Endothelial cell of umbilical vein (primary cell): ENCODE measurements at regions not wholly inside any gene's neighbourhood (a gene's known extent, or its start where the extent isn't known, plus 50 kb on each side); places are given as distances from the start of the nearest gene placed in this dataset.

Experiments used
- BruUV-seq: library from RNA; stranded (reverse); fragments of 400-500 nt; replicated peaks from 2 replicates; lab custom pipeline; 2021; lab: Mats Ljungman, UMichigan
- CTCF ChIA-PET: fragments of 300-600, 350-600 bp; sonication (Branson Sonifier 250); formaldehyde crosslinking; loops from one replicate; lab custom pipeline; 2021; ENCODE audit warnings: antibody characterized with exemption, inconsistent platforms; lab: Charles Lee
- POLR2A ChIA-PET: fragments of 300-600, 350-600 bp; sonication (Branson Sonifier 250); formaldehyde crosslinking; loops from one replicate; lab custom pipeline; 2021; ENCODE audit warnings: antibody characterized with exemption, inconsistent platforms; lab: Charles Lee
- DNase-seq: peaks from one replicate; pipeline ENCODE4 v3.0.0-alpha.2; 2011; ENCODE audit warnings: low read depth, low spot score
- FAIRE-seq: peaks from 2 replicates; lab custom pipeline; 2011; peaks lifted over from hg19 to GRCh38; lab: Jason Lieb, UNC
- H2AFZ ChIP-seq: 2 replicates; pipeline ENCODE4 v1.6.0; 2012; ENCODE audit warnings: low read depth, low read length, control low read depth, inconsistent platforms
- H3K27ac ChIP-seq: 2 replicates; pipeline ENCODE4 v1.5.1; 2011; ENCODE audit warnings: low read depth, mild to moderate bottlenecking, control low read depth, low read length, moderate library complexity; ENCODE audit not compliant: insufficient read depth
- H3K27me3 ChIP-seq, 2 experiments: 2 replicates each; pipeline versions ENCODE4 v1.6.0 to v1.6.1; 2011; ENCODE audit warnings: low read length in 2 of 2, mixed read lengths in 1 of 2; ENCODE audit not compliant: control insufficient read depth in 2 of 2, insufficient read depth in 2 of 2
- H3K36me3 ChIP-seq, 2 experiments: 2 replicates in 1 of 2; 3 replicates in 1 of 2; pipeline ENCODE4 v1.5.1; 2011; ENCODE audit warnings: low read length in 2 of 2, mild to moderate bottlenecking in 1 of 2, moderate library complexity in 1 of 2; ENCODE audit not compliant: control insufficient read depth in 2 of 2, insufficient read depth in 2 of 2; ENCODE audit errors: extremely low read depth in 1 of 2
- H3K4me1 ChIP-seq: 3 replicates; pipeline ENCODE4 v1.5.1; 2011; ENCODE audit warnings: mild to moderate bottlenecking, low read length; ENCODE audit not compliant: control insufficient read depth, insufficient read depth; ENCODE audit errors: extremely low read depth
- H3K4me2 ChIP-seq: 2 replicates; pipeline ENCODE4 v1.6.1; 2011; ENCODE audit warnings: low read length, control low read depth, mixed read lengths; ENCODE audit not compliant: insufficient read depth
- H3K4me3 ChIP-seq, 3 experiments: fragments of 200-600 bp in 1 of 3; sonication (generic), shearing (Covaris generic) in 1 of 3; replicated peaks in 1 of 3; 2 replicates each; pipeline ENCODE4 v1.5.1; 2011 to 2016; ENCODE audit warnings: control low read depth in 3 of 3, low read length in 3 of 3, mild to moderate bottlenecking in 2 of 3, inconsistent platforms in 1 of 3, low read depth in 1 of 3, moderate library complexity in 1 of 3; ENCODE audit not compliant: insufficient read depth in 1 of 3
- H3K79me2 ChIP-seq: 2 replicates; pipeline ENCODE4 v1.6.0; 2012; ENCODE audit warnings: low read length, inconsistent platforms; ENCODE audit not compliant: control insufficient read depth, insufficient read depth
- H3K9ac ChIP-seq: replicated peaks from 2 replicates; pipeline ENCODE3; 2011; ENCODE audit warnings: low read length, control low read depth; ENCODE audit not compliant: insufficient read depth; ENCODE audit errors: extremely low read depth
- H3K9me1 ChIP-seq: replicated peaks from 3 replicates; pipeline ENCODE4 v1.6.0; 2011; ENCODE audit warnings: mild to moderate bottlenecking, low read length; ENCODE audit not compliant: control insufficient read depth, insufficient read depth; ENCODE audit errors: extremely low read depth
- H3K9me3 ChIP-seq: replicated peaks from 2 replicates; pipeline ENCODE4 v1.5.1; 2012; ENCODE audit warnings: low read length, inconsistent platforms; ENCODE audit not compliant: control insufficient read depth, insufficient read depth
- H4K20me1 ChIP-seq: replicated peaks from 2 replicates; pipeline ENCODE3; 2011; ENCODE audit warnings: mild to moderate bottlenecking, low read length; ENCODE audit not compliant: control insufficient read depth, insufficient read depth; ENCODE audit errors: extremely low read depth
- EZH2 ChIP-seq: IDR thresholded peaks from 2 replicates; pipeline ENCODE4 v1.6.1; 2012; ENCODE audit warnings: borderline replicate concordance, low read depth, mild to moderate bottlenecking, moderate library complexity, low read length, inconsistent platforms; ENCODE audit not compliant: severe bottlenecking
- FOS ChIP-seq: IDR thresholded peaks from 2 replicates; pipeline ENCODE4 v1.6.1; 2011; ENCODE audit warnings: mild to moderate bottlenecking, low read length, moderate library complexity, borderline replicate concordance; ENCODE audit not compliant: insufficient read depth
- GATA2 ChIP-seq: IDR thresholded peaks from 2 replicates; pipeline ENCODE4 v1.7.0; 2011; ENCODE audit warnings: low read depth, mild to moderate bottlenecking, moderate library complexity, mixed read lengths, low read length; ENCODE audit not compliant: insufficient read length, insufficient read depth
- JUN ChIP-seq: IDR thresholded peaks from 2 replicates; pipeline ENCODE4 v1.6.1; 2011; ENCODE audit warnings: borderline replicate concordance, low read depth; ENCODE audit not compliant: insufficient read length, insufficient read depth
- MYC ChIP-seq: IDR thresholded peaks from one replicate; pipeline ENCODE4 v1.6.1; 2011; ENCODE audit warnings: mild to moderate bottlenecking, low read depth, low read length
- POLR2A ChIP-seq: IDR thresholded peaks from 2 replicates; pipeline ENCODE4 v1.6.1; 2012; ENCODE audit warnings: low read depth, mild to moderate bottlenecking, control low read depth, low read length
- POLR2AphosphoS5 ChIP-seq: IDR thresholded peaks from 2 replicates; pipeline ENCODE4 v1.6.1; 2012; ENCODE audit warnings: low read depth, mild to moderate bottlenecking, control low read depth, low read length, moderate library complexity; ENCODE audit not compliant: insufficient read depth
- dilution Hi-C: fragments of 300-500 bp; cut with MboI; formaldehyde crosslinking; loops from one replicate; pipeline ENCODE4 v1.15.0; 2019; ENCODE audit warnings: low sequenced_read_pairs; ENCODE audit not compliant: extremely low pct_ligation_motif_present
- intact Hi-C: fragments of 100-400 bp; cut with micrococcal nuclease; formaldehyde crosslinking; loops from one replicate; pipeline ENCODE4 v1.10.0; 2022
- TF ChIP-seq, protein P1 (sequence below), 2 donors: IDR thresholded peaks; 1 replicate in 1 of 2; 2 replicates in 1 of 2; pipeline ENCODE4 v1.5.1; 2011; ENCODE audit warnings: low read length in 2 of 2, mild to moderate bottlenecking in 2 of 2, moderate library complexity in 2 of 2, control low read depth in 1 of 2, inconsistent platforms in 1 of 2, low read depth in 1 of 2; ENCODE audit not compliant: insufficient read depth in 1 of 2; ENCODE audit errors: extremely low read depth in 1 of 2
- TF ChIP-seq, protein P2 (sequence below): IDR thresholded peaks from 2 replicates; pipeline ENCODE4 v1.6.1; 2011; ENCODE audit not compliant: insufficient read depth, insufficient read length

DNA sequence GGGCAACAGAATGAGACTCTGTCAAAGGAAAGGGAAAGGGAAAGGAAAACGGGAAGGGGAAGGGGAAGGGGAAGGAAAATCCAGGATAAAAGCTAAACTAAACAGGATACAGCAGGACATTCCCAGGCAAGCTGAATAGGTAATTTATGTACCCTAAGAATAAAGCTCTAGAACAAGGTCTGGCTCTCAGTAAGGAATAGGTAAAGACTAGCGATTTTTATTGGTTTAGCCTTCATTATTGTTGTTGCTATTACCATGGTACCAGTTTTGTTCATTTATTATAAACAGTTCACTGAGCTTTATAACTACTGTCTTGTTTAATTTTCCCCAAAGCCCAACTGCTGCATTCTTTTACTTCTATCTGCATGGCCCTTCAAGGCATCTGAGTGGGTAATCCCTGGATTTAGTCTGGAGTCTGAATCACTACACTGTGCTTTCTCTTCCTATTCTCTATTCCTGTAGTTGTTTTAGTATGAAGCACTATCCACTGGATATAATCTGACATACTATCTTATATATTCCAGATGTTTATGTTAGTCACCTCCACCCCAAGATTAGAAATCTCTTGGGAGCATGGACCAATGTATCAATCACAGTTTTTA is 127.1 kb upstream of the TANK start:
- H3K27ac ChIP-seq = no peak overlapping the region
- H3K9ac ChIP-seq = no peak overlapping the region
- H2AFZ ChIP-seq = no peak overlapping the region
- ChIA-PET POLR2A (no interaction called here), CTCF (interaction anchor here (2.0 kb wide), 1 partner anchor 28 kb away, joined by 9 read pairs; no protein-coding TSS in a partner anchor)
- no TSS peak for BruUV-seq
- H4K20me1 ChIP-seq = no peaks in the 10 kb centered on the region
- no peak for DNase-seq
- FAIRE-seq = no peak
- H3K4me1 ChIP-seq = no peaks in the 10 kb centered on the region
- H3K79me2 ChIP-seq = no peaks in the 10 kb centered on the region
- TF ChIP-seq FOS = no peak
- TF ChIP-seq, protein P1, sequence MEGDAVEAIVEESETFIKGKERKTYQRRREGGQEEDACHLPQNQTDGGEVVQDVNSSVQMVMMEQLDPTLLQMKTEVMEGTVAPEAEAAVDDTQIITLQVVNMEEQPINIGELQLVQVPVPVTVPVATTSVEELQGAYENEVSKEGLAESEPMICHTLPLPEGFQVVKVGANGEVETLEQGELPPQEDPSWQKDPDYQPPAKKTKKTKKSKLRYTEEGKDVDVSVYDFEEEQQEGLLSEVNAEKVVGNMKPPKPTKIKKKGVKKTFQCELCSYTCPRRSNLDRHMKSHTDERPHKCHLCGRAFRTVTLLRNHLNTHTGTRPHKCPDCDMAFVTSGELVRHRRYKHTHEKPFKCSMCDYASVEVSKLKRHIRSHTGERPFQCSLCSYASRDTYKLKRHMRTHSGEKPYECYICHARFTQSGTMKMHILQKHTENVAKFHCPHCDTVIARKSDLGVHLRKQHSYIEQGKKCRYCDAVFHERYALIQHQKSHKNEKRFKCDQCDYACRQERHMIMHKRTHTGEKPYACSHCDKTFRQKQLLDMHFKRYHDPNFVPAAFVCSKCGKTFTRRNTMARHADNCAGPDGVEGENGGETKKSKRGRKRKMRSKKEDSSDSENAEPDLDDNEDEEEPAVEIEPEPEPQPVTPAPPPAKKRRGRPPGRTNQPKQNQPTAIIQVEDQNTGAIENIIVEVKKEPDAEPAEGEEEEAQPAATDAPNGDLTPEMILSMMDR (IDR thresholded peaks at IDR 0.05; ENCODE audit: extremely low read depth in 1 of 2, insufficient read depth in 1 of 2, low read depth in 1 of 2, low read length in 2 of 2) = no peak
- no peak for TF ChIP-seq JUN
- no peak for TF ChIP-seq POLR2A
- no peak for TF ChIP-seq EZH2
- TF ChIP-seq, protein P2, sequence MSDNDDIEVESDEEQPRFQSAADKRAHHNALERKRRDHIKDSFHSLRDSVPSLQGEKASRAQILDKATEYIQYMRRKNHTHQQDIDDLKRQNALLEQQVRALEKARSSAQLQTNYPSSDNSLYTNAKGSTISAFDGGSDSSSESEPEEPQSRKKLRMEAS = no peak
- TF ChIP-seq MYC = no peak
- TF ChIP-seq GATA2 = no peak
- TF ChIP-seq POLR2AphosphoS5 = no peak
- H3K4me2 ChIP-seq = no peak overlapping the region
- H3K36me3 ChIP-seq = no peaks in the 10 kb centered on the region
- no peak overlapping the region for H3K4me3 ChIP-seq
- no peaks in the 10 kb centered on the region for H3K9me3 ChIP-seq
- intact Hi-C loops = no loop called here
- dilution Hi-C loops = no loop called here
- H3K9me1 ChIP-seq = no peaks in the 10 kb centered on the region
- H3K27me3 ChIP-seq = peaks cover 2 to 6% of the 10 kb centered on the region in 2 experiments
